ENCODE measurements at regions not wholly inside any gene's neighbourhood (a gene's known extent, or its start where the extent isn't known, plus 50 kb on each side); places are given as distances from the start of the nearest gene placed in this dataset.

DNA sequence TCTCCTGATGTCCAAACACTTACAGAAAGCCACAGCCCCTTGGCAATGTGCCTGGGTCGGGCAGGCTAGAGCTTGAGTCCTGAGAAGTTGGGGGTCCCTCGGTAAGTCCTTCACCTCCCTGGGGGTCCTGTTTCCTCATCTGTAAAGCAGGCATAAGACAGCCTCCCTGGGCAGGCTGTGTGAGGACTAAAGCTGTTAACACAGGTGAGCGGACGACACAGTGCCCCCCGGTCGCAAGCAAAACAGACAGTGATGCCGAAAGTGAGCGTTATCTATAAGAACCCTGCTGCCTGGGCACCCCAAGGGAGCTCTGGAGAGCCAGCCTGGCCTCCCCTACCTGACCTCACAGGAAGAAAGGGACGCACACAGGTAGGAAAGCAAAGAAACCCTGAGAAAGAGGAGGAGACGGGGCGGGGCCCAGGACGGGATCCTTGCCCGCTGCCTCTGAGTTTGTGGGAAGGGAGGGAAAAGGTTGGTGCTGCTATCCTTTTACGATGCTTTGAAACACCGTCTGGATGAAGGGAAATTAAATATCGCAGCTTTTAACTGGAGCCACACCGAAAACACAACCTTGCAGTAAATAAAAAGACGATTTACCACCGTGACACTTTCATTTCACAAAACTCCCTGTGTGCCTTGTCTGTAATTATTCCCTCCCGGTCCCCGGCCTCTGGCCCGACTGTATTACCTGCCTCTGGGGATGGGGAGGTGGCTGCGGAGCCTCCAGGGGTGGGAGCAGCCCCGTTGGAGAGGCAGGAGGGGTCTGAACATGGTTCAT lies 67.1 kb downstream of the ENGASE start:
- H2AFZ ChIP-seq (ENCODE audit: low read depth, low read length): no peak overlapping the region
- H3K4me3 ChIP-seq (replicated peaks in 1 of 3; ENCODE audit: insufficient read depth in 1 of 3, low read depth in 1 of 3, low read length in 3 of 3): no peak overlapping the region
- intact Hi-C loops (cut with micrococcal nuclease) (no loop called here), dilution Hi-C loops (cut with MboI; ENCODE audit: extremely low pct_ligation_motif_present, low sequenced_read_pairs) (no loop called here)
- H3K36me3 ChIP-seq (ENCODE audit: control insufficient read depth in 2 of 2, extremely low read depth in 1 of 2, insufficient read depth in 2 of 2, low read length in 2 of 2): no peaks in the 10 kb centered on the region
- no peaks in the 10 kb centered on the region for H3K4me1 ChIP-seq (ENCODE audit: control insufficient read depth, extremely low read depth, insufficient read depth, low read length)
- CTCF ChIA-PET: no interaction called here
- no peaks in the 10 kb centered on the region for H3K9me1 ChIP-seq (replicated peaks; ENCODE audit: control insufficient read depth, extremely low read depth, insufficient read depth, low read length)
- FAIRE-seq (no peak), DNase-seq (ENCODE audit: low read depth, low spot score) (no peak)
- H3K9me3 ChIP-seq (replicated peaks; ENCODE audit: control insufficient read depth, insufficient read depth, low read length): no peaks in the 10 kb centered on the region
- H3K9ac ChIP-seq (replicated peaks; ENCODE audit: extremely low read depth, insufficient read depth, low read length): no peak overlapping the region
- no peaks in the 10 kb centered on the region for H4K20me1 ChIP-seq (replicated peaks; ENCODE audit: control insufficient read depth, extremely low read depth, insufficient read depth, low read length)
- TF ChIP-seq, protein P1, sequence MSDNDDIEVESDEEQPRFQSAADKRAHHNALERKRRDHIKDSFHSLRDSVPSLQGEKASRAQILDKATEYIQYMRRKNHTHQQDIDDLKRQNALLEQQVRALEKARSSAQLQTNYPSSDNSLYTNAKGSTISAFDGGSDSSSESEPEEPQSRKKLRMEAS (IDR thresholded peaks at IDR 0.05; ENCODE audit: insufficient read depth, insufficient read length): no peak
- TF ChIP-seq FOS (IDR thresholded peaks at IDR 0.05; ENCODE audit: borderline replicate concordance, insufficient read depth, low read length) (no peak), MYC (IDR thresholded peaks at IDR 0.05; ENCODE audit: low read depth, low read length) (no peak), POLR2A (IDR thresholded peaks at IDR 0.05; ENCODE audit: low read depth, low read length) (no peak), POLR2AphosphoS5 (IDR thresholded peaks at IDR 0.05; ENCODE audit: insufficient read depth, low read depth, low read length) (no peak), JUN (IDR thresholded peaks at IDR 0.05; ENCODE audit: borderline replicate concordance, insufficient read depth, insufficient read length, low read depth) (no peak), GATA2 (IDR thresholded peaks at IDR 0.05; ENCODE audit: insufficient read depth, insufficient read length, low read depth, low read length) (no peak), EZH2 (IDR thresholded peaks at IDR 0.05; ENCODE audit: borderline replicate concordance, low read depth, low read length, severe bottlenecking) (no peak)
- TF ChIP-seq, protein P2, sequence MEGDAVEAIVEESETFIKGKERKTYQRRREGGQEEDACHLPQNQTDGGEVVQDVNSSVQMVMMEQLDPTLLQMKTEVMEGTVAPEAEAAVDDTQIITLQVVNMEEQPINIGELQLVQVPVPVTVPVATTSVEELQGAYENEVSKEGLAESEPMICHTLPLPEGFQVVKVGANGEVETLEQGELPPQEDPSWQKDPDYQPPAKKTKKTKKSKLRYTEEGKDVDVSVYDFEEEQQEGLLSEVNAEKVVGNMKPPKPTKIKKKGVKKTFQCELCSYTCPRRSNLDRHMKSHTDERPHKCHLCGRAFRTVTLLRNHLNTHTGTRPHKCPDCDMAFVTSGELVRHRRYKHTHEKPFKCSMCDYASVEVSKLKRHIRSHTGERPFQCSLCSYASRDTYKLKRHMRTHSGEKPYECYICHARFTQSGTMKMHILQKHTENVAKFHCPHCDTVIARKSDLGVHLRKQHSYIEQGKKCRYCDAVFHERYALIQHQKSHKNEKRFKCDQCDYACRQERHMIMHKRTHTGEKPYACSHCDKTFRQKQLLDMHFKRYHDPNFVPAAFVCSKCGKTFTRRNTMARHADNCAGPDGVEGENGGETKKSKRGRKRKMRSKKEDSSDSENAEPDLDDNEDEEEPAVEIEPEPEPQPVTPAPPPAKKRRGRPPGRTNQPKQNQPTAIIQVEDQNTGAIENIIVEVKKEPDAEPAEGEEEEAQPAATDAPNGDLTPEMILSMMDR (IDR thresholded peaks at IDR 0.05; ENCODE audit: extremely low read depth in 1 of 2, insufficient read depth in 1 of 2, low read depth in 1 of 2, low read length in 2 of 2): no peak
- no TSS peak for BruUV-seq (replicated peaks)
- POLR2A ChIA-PET: no interaction called here
- H3K79me2 ChIP-seq (ENCODE audit: control insufficient read depth, insufficient read depth, low read length): no peaks in the 10 kb centered on the region
- no peak overlapping the region for H3K27ac ChIP-seq (ENCODE audit: insufficient read depth, low read depth, low read length)
- H3K27me3 ChIP-seq (ENCODE audit: control insufficient read depth in 2 of 2, insufficient read depth in 2 of 2, low read length in 2 of 2): no peaks in the 10 kb centered on the region
- no peak overlapping the region for H3K4me2 ChIP-seq (ENCODE audit: insufficient read depth, low read length)
